DOHH2 (cell line): ENCODE measurements at regions not wholly inside any gene's neighbourhood (a gene's known extent, or its start where the extent isn't known, plus 50 kb on each side); places are given as distances from the start of the nearest gene placed in this dataset.

Source experiments
- H3F3A ChIP-seq: fragments of 200-600 bp; sonication (generic), shearing (Covaris generic); 2 replicates; pipeline ENCODE4 v1.6.0; 2016; ENCODE audit warnings: antibody characterized with exemption, mild to moderate bottlenecking; ENCODE audit not compliant: control insufficient read depth, insufficient read depth
- H3K27ac ChIP-seq: fragments of 200-600 bp; sonication (generic); 2 replicates; pipeline ENCODE4 v1.5.1; 2014; ENCODE audit warnings: low read depth, mild to moderate bottlenecking, low read length, moderate library complexity
- H3K27me3 ChIP-seq: fragments of 200-600 bp; sonication (generic); 2 replicates; pipeline ENCODE4 v1.6.1; 2014; ENCODE audit warnings: mild to moderate bottlenecking, low read length, mixed read lengths; ENCODE audit not compliant: control insufficient read depth
- H3K36me3 ChIP-seq: fragments of 200-600 bp; sonication (generic); 2 replicates; pipeline ENCODE4 v1.6.1; 2014; ENCODE audit warnings: mild to moderate bottlenecking, low read length, moderate library complexity, mixed read lengths; ENCODE audit not compliant: control insufficient read depth
- H3K4me1 ChIP-seq: fragments of 200-600 bp; sonication (generic); 2 replicates; pipeline ENCODE4 v1.6.1; 2014; ENCODE audit warnings: mild to moderate bottlenecking, low read length, mixed read lengths; ENCODE audit not compliant: control insufficient read depth
- H3K4me2 ChIP-seq: fragments of 200-600 bp; sonication (generic); 2 replicates; pipeline ENCODE4 v1.6.0; 2014; ENCODE audit warnings: mild to moderate bottlenecking, low read length, moderate library complexity
- H3K4me3 ChIP-seq: fragments of 200-600 bp; sonication (generic); 2 replicates; pipeline ENCODE4 v1.5.1; 2014; ENCODE audit warnings: mild to moderate bottlenecking, low read length, mixed read lengths
- H3K79me2 ChIP-seq: fragments of 200-600 bp; sonication (generic); 2 replicates; pipeline ENCODE4 v1.6.1; 2014; ENCODE audit warnings: mild to moderate bottlenecking, low read length, mixed read lengths; ENCODE audit not compliant: control insufficient read depth
- H3K9me2 ChIP-seq: fragments of 200-600 bp; sonication (generic); replicated peaks from 2 replicates; pipeline ENCODE4 v1.6.1; 2014; ENCODE audit warnings: mild to moderate bottlenecking, low read length, mixed read lengths; ENCODE audit not compliant: control insufficient read depth
- H3K9me3 ChIP-seq: fragments of 200-600 bp; sonication (generic); 2 replicates; pipeline ENCODE4 v1.6.1; 2014; ENCODE audit warnings: antibody characterized with exemption, low read length, mixed read lengths; ENCODE audit not compliant: control insufficient read depth, insufficient read depth
- H4K20me1 ChIP-seq: fragments of 200-600 bp; sonication (generic); 2 replicates; pipeline ENCODE4 v1.6.0; 2014; ENCODE audit warnings: low read depth, mild to moderate bottlenecking, antibody characterized with exemption, low read length, moderate library complexity; ENCODE audit not compliant: control insufficient read depth, insufficient read depth
- CTCF ChIP-seq: fragments of 200-600 bp; sonication (generic); IDR thresholded peaks from one replicate; pipeline ENCODE4 v1.5.1; 2014; ENCODE audit warnings: antibody characterized with exemption, mild to moderate bottlenecking, low read depth, low read length; ENCODE audit not compliant: poor library complexity, severe bottlenecking
- EZH2phosphoT487 ChIP-seq: fragments of 200-600 bp; sonication (generic); IDR thresholded peaks from 2 replicates; pipeline ENCODE4 v1.6.1; 2017; ENCODE audit warnings: borderline replicate concordance, mild to moderate bottlenecking, antibody characterized with exemption, low read length, moderate library complexity, mixed read lengths

GRCh38 chr15:66865622-66866611, 163.9 kb downstream of the SMAD6 start:
- no peaks in the 10 kb centered on the region for H3K9me2 ChIP-seq
- no peaks in the 10 kb centered on the region for H3K9me3 ChIP-seq
- peaks cover 5% of the 10 kb centered on the region; the same call in 1 of the 2 replicates for H3F3A ChIP-seq
- no peaks in the 10 kb centered on the region for H3K79me2 ChIP-seq
- H3K4me2 ChIP-seq = peak overlapping the region; percentile 96
- no peaks in the 10 kb centered on the region for H4K20me1 ChIP-seq
- H3K36me3 ChIP-seq = no peaks in the 10 kb centered on the region
- peaks cover 79% of the 10 kb centered on the region for H3K4me1 ChIP-seq
- peak overlapping the region; percentile 84 for H3K27ac ChIP-seq
- TF ChIP-seq CTCF (no peak), EZH2phosphoT487 (no peak)
- H3K27me3 ChIP-seq = no peaks in the 10 kb centered on the region
- H3K4me3 ChIP-seq = peak overlapping the region; percentile 72

GRCh38 chr15:66866656-66867055, 164.6 kb downstream of the SMAD6 start:
- 0 out of 2 replicates have a peak, but pooled peaks cover 3% of the 10 kb centered on the region for H3K9me3 ChIP-seq
- H3K27ac ChIP-seq = peak overlapping the region; percentile 84
- H4K20me1 ChIP-seq = no peaks in the 10 kb centered on the region
- H3K79me2 ChIP-seq = no peaks in the 10 kb centered on the region
- peaks cover 5% of the 10 kb centered on the region; the same call in 1 of the 2 replicates for H3F3A ChIP-seq
- TF ChIP-seq CTCF (no peak), EZH2phosphoT487 (no peak)
- no peaks in the 10 kb centered on the region for H3K36me3 ChIP-seq
- peak overlapping the region; percentile 55 for H3K4me3 ChIP-seq
- H3K4me1 ChIP-seq = peaks cover 84% of the 10 kb centered on the region
- H3K9me2 ChIP-seq = no peaks in the 10 kb centered on the region
- peak overlapping the region; percentile 96 for H3K4me2 ChIP-seq
- H3K27me3 ChIP-seq = no peaks in the 10 kb centered on the region

- TF ChIP-seq EZH2phosphoT487 (no peak), CTCF (no peak)
- Histone ChIP-seq H3K9me2 (no peaks in the 10 kb centered on the region), H3K36me3 (no peaks in the 10 kb centered on the region), H4K20me1 (no peaks in the 10 kb centered on the region), H3K9me3 (0 out of 2 replicates have a peak, but pooled peaks cover 3% of the 10 kb centered on the region), H3K27ac (no peak overlapping the region), H3K4me2 (no peak overlapping the region), H3K4me3 (no peak overlapping the region), H3K27me3 (no peaks in the 10 kb centered on the region), H3K4me1 (peaks cover 88% of the 10 kb centered on the region), H3K79me2 (no peaks in the 10 kb centered on the region), H3F3A (peaks cover 20% of the 10 kb centered on the region)
Observed at GRCh38 chr15:66868918-66869317, 166.9 kb downstream of the SMAD6 start.
